ENCODE measurements at regions not wholly inside any gene's neighbourhood (a gene's known extent, or its start where the extent isn't known, plus 50 kb on each side); places are given as distances from the start of the nearest gene placed in this dataset.
"Not testable (repeated sequence)": the region's sequence is repeated elsewhere in the genome, so short reads cannot be mapped to it uniquely, and the experiment has no call there.

DNA sequence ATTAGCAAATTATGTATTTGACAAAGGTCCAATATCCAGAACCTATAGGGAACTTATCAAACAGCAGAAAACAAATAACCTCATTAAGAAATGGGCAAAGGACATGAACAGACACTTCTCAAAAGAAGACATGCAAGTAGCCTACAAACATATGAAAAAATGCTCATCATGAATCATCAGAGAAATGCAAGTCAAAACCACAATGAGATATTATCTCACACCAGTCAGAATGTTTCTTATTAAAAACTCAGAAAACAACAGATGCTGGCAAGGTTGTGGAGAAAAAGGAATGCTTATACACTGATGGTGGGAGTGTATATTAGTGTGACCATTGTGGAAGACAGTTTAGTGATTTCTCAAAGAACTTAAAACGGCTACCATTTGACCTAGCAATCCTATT, 116.1 kb upstream of the CRBN start:
- intact Hi-C loops (cut with micrococcal nuclease): no loop called here
- H3K27me3 Mint-ChIP-seq: peaks cover 11% of the 10 kb centered on the region
- peaks cover 0 to 3% (median 3%) of the 10 kb centered on the region in 3 donors for H3K9me3 ChIP-seq (ENCODE audit: control extremely low read depth in 1 of 3, control insufficient read depth in 2 of 3, insufficient read depth in 1 of 3, low read length in 2 of 3)
- H3K4me3 Mint-ChIP-seq: no peak overlapping the region
- H3K27ac ChIP-seq (ENCODE audit: low read length in 2 of 2): no peak overlapping the region
- ChIA-PET CTCF (no interaction called here), POLR2A (no interaction called here)
- no peak overlapping the region for H3K4me3 ChIP-seq (ENCODE audit: control extremely low read depth in 1 of 5, extremely low read depth in 1 of 5, insufficient read depth in 1 of 5, low read depth in 2 of 5, low read length in 4 of 5)
- no peaks in the 10 kb centered on the region for H3K4me1 ChIP-seq (ENCODE audit: control insufficient read depth in 2 of 2, insufficient read depth in 2 of 2, low read length in 2 of 2)
- no peak for TF ChIP-seq EZH2 (IDR thresholded peaks at IDR 0.05; ENCODE audit: borderline replicate concordance, insufficient read depth, low read depth, low read length, poor library complexity, severe bottlenecking)
- TF ChIP-seq, protein P1, sequence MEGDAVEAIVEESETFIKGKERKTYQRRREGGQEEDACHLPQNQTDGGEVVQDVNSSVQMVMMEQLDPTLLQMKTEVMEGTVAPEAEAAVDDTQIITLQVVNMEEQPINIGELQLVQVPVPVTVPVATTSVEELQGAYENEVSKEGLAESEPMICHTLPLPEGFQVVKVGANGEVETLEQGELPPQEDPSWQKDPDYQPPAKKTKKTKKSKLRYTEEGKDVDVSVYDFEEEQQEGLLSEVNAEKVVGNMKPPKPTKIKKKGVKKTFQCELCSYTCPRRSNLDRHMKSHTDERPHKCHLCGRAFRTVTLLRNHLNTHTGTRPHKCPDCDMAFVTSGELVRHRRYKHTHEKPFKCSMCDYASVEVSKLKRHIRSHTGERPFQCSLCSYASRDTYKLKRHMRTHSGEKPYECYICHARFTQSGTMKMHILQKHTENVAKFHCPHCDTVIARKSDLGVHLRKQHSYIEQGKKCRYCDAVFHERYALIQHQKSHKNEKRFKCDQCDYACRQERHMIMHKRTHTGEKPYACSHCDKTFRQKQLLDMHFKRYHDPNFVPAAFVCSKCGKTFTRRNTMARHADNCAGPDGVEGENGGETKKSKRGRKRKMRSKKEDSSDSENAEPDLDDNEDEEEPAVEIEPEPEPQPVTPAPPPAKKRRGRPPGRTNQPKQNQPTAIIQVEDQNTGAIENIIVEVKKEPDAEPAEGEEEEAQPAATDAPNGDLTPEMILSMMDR (IDR thresholded peaks at IDR 0.05): no peak
- H3K4me1 Mint-ChIP-seq: no peaks in the 10 kb centered on the region
- no peaks in the 10 kb centered on the region for H4K20me1 ChIP-seq (ENCODE audit: control insufficient read depth, insufficient read depth, low read length, poor library complexity, severe bottlenecking)
- H3K9me3 Mint-ChIP-seq (ENCODE audit: insufficient read depth): peaks cover 5% of the 10 kb centered on the region
- H3K27ac Mint-ChIP-seq: no peak overlapping the region
- DNase-seq: no peak
- H3K27me3 ChIP-seq (replicated peaks in 1 of 4; ENCODE audit: control extremely low read depth in 1 of 4, control insufficient read depth in 3 of 4, insufficient read depth in 4 of 4, low read length in 3 of 4): no peaks in the 10 kb centered on the region
- no CpG with 5 or more reads among the region's 1 CpG for WGBS (ENCODE audit: insufficient coverage)
- no peaks in the 10 kb centered on the region for H3K79me2 ChIP-seq (ENCODE audit: control insufficient read depth, insufficient read depth, low read length)
- no peak for ATAC-seq (ENCODE audit: low read depth)
- H3K36me3 ChIP-seq (replicated peaks in 1 of 2; ENCODE audit: control extremely low read depth in 1 of 2, control insufficient read depth in 1 of 2, extremely low read depth in 1 of 2, insufficient read depth in 2 of 2, low read length in 1 of 2): no peaks in the 10 kb centered on the region
- no peak overlapping the region for H2AFZ ChIP-seq (ENCODE audit: insufficient read depth, low read depth, low read length, poor library complexity, severe bottlenecking)
- H3K9ac ChIP-seq (ENCODE audit: low read length): no peak overlapping the region
- no peak overlapping the region for H3K4me2 ChIP-seq (replicated peaks; ENCODE audit: low read depth, low read length, poor library complexity, severe bottlenecking)

GRCh38 chr3:3291756-3292283, 112.3 kb upstream of the CRBN start:
- H3K9me3 ChIP-seq (ENCODE audit: control extremely low read depth in 1 of 3, control insufficient read depth in 2 of 3, insufficient read depth in 1 of 3, low read length in 2 of 3); H3K79me2 ChIP-seq (ENCODE audit: control insufficient read depth, insufficient read depth, low read length); H2AFZ ChIP-seq (ENCODE audit: insufficient read depth, low read depth, low read length, poor library complexity, severe bottlenecking); ATAC-seq (ENCODE audit: low read depth); H3K4me1 Mint-ChIP-seq; H3K4me2 ChIP-seq (replicated peaks; ENCODE audit: low read depth, low read length, poor library complexity, severe bottlenecking); DNase-seq; H3K4me3 ChIP-seq (ENCODE audit: control extremely low read depth in 1 of 5, extremely low read depth in 1 of 5, insufficient read depth in 1 of 5, low read depth in 2 of 5, low read length in 4 of 5); H3K27ac ChIP-seq (ENCODE audit: low read length in 2 of 2); H3K27ac Mint-ChIP-seq; CTCF ChIA-PET; H3K27me3 Mint-ChIP-seq; H4K20me1 ChIP-seq (ENCODE audit: control insufficient read depth, insufficient read depth, low read length, poor library complexity, severe bottlenecking); H3K36me3 ChIP-seq (replicated peaks in 1 of 2; ENCODE audit: control extremely low read depth in 1 of 2, control insufficient read depth in 1 of 2, extremely low read depth in 1 of 2, insufficient read depth in 2 of 2, low read length in 1 of 2); H3K27me3 ChIP-seq (replicated peaks in 1 of 4; ENCODE audit: control extremely low read depth in 1 of 4, control insufficient read depth in 3 of 4, insufficient read depth in 4 of 4, low read length in 3 of 4); H3K4me3 Mint-ChIP-seq; H3K9me3 Mint-ChIP-seq (ENCODE audit: insufficient read depth); H3K4me1 ChIP-seq (ENCODE audit: control insufficient read depth in 2 of 2, insufficient read depth in 2 of 2, low read length in 2 of 2); POLR2A ChIA-PET; H3K9ac ChIP-seq (ENCODE audit: low read length); intact Hi-C loops (cut with micrococcal nuclease): not testable (repeated sequence)
- 67% methylated on average over 2 of the region's 3 CpGs for WGBS (ENCODE audit: insufficient coverage)

All from B cell (primary cell).